ENCODE measurements at regions not wholly inside any gene's neighbourhood (a gene's known extent, or its start where the extent isn't known, plus 50 kb on each side); places are given as distances from the start of the nearest gene placed in this dataset. TPM values are rescaled to one million over a fixed set of nuclear protein-coding genes. Genes with fewer than 3 reads are reported as not detected.

GRCh38 chrX:39992300-39992699, 105.5 kb downstream of the BCOR start:
- Histone ChIP-seq H3K9me3 (no peaks in the 10 kb centered on the region), H3K27ac (no peak overlapping the region), H3K27me3 (no peaks in the 10 kb centered on the region), H3K4me3 (no peak overlapping the region), H3K4me1 (ENCODE audit: insufficient read depth) (no peaks in the 10 kb centered on the region), H3K36me3 (no peaks in the 10 kb centered on the region)
- intact Hi-C loops (cut with DNase I): loop anchor here in 1 of 4 donors (5.0 kb wide), 1 partner anchor 65 kb away; no protein-coding TSS in a partner anchor
- no peak for TF ChIP-seq CTCF (IDR thresholded peaks at IDR 0.05)
- no peak for TF ChIP-seq EP300 (IDR thresholded peaks at IDR 0.05)
- no peak for TF ChIP-seq POLR2A (IDR thresholded peaks at IDR 0.05)
- DNase-seq: no peak
- 78 to 79% (median 78%) methylated on average over 7 of the region's 7 CpGs for WGBS, 3 donors

- no peak overlapping the region for H3K4me3 ChIP-seq
- WGBS, 3 donors: 84 to 89% (median 87%) methylated on average over 9 of the region's 9 CpGs
- DNase-seq: no peak
- H3K27me3 ChIP-seq: no peaks in the 10 kb centered on the region
- H3K4me1 ChIP-seq (ENCODE audit: insufficient read depth): no peaks in the 10 kb centered on the region
- intact Hi-C loops (cut with DNase I): no loop called here
- no peaks in the 10 kb centered on the region for H3K9me3 ChIP-seq
- no peak overlapping the region for H3K27ac ChIP-seq
- TF ChIP-seq POLR2A (IDR thresholded peaks at IDR 0.05) (no peak), EP300 (IDR thresholded peaks at IDR 0.05) (no peak), CTCF (IDR thresholded peaks at IDR 0.05) (no peak)
- H3K36me3 ChIP-seq: no peaks in the 10 kb centered on the region
Measured at GRCh38 chrX:39995457-39995856, 102.3 kb downstream of the BCOR start.

- DNase-seq: no peak
- Histone ChIP-seq H3K27me3 (no peaks in the 10 kb centered on the region), H3K4me1 (ENCODE audit: insufficient read depth) (no peaks in the 10 kb centered on the region), H3K27ac (no peak overlapping the region), H3K9me3 (no peaks in the 10 kb centered on the region), H3K36me3 (no peaks in the 10 kb centered on the region), H3K4me3 (no peak overlapping the region)
- TF ChIP-seq EP300 (IDR thresholded peaks at IDR 0.05) (no peak), POLR2A (IDR thresholded peaks at IDR 0.05) (no peak), CTCF (IDR thresholded peaks at IDR 0.05) (no peak)
- WGBS, 3 donors: 42 to 52% (median 48%) methylated on average over 8 of the region's 8 CpGs
- intact Hi-C loops (cut with DNase I): no loop called here
Measured at GRCh38 chrX:39996536-39996935, 101.2 kb downstream of the BCOR start.

GRCh38 chrX:39998636-39999406, 98.9 kb downstream of the BCOR start:
- no peak overlapping the region for H3K4me3 ChIP-seq
- DNase-seq: no peak
- 86 to 92% (median 91%) methylated on average over 6 of the region's 6 CpGs for WGBS, 3 donors
- H3K9me3 ChIP-seq: no peaks in the 10 kb centered on the region
- H3K36me3 ChIP-seq: no peaks in the 10 kb centered on the region
- TF ChIP-seq CTCF (IDR thresholded peaks at IDR 0.05): no peak
- no peak for TF ChIP-seq EP300 (IDR thresholded peaks at IDR 0.05)
- no peak for TF ChIP-seq POLR2A (IDR thresholded peaks at IDR 0.05)
- intact Hi-C loops (cut with DNase I): no loop called here
- H3K27me3 ChIP-seq: no peaks in the 10 kb centered on the region
- H3K27ac ChIP-seq: no peak overlapping the region
- no peaks in the 10 kb centered on the region for H3K4me1 ChIP-seq (ENCODE audit: insufficient read depth)

Small RNA genes lying in the stretch of these regions (microRNA-seq; reads per million reads assigned to microRNA genes)
- gene MIR1587: 0 reads per million in 3 donors
- 0 reads per million in 3 donors for gene MIR3937

Small RNA genes lying in the stretch of these regions (small RNA-seq; reads per million reads assigned to genes)
- gene MIR1587 (not detected), gene MIR3937 (not detected), gene RN7SL732P (not detected), gene RNU6-591P (not detected)

Measured in ovary (tissue), 7 donors.